DND-41 (cell line): ENCODE measurements at regions not wholly inside any gene's neighbourhood (a gene's known extent, or its start where the extent isn't known, plus 50 kb on each side); places are given as distances from the start of the nearest gene placed in this dataset.

ENCODE experiments used
- ATAC-seq: fragments of 200-7000 bp; cut with Tn5 transposase; 3 replicates; pipeline ENCODE4 v1.9.1; 2021; ENCODE audit warnings: low read depth; ENCODE audit not compliant: insufficient read depth
- DNase-seq: peaks from one replicate; pipeline ENCODE4 v3.0.0-alpha.2; 2020
- H2AFZ ChIP-seq: 2 replicates; pipeline ENCODE4 v1.6.0; 2012; ENCODE audit warnings: low read depth, low read length
- H3K27ac ChIP-seq: 2 replicates; pipeline ENCODE4 v1.5.1; 2012; ENCODE audit warnings: low read length, inconsistent platforms
- H3K27me3 ChIP-seq: fragments of 200-600 bp; sonication (generic); 2 replicates; pipeline ENCODE4 v1.6.0; 2012; ENCODE audit warnings: low read length, mild to moderate bottlenecking, inconsistent platforms; ENCODE audit not compliant: insufficient read depth, poor library complexity
- H3K36me3 ChIP-seq: 2 replicates; pipeline ENCODE4 v1.5.1; 2012; ENCODE audit warnings: low read length, inconsistent platforms; ENCODE audit not compliant: insufficient read depth
- H3K4me1 ChIP-seq: 2 replicates; pipeline ENCODE4 v1.5.1; 2012; ENCODE audit warnings: mild to moderate bottlenecking, low read length; ENCODE audit not compliant: insufficient read depth
- H3K4me2 ChIP-seq: 2 replicates; pipeline ENCODE4 v1.6.0; 2012; ENCODE audit warnings: mild to moderate bottlenecking, moderate library complexity, low read length, inconsistent platforms; ENCODE audit not compliant: insufficient read depth
- H3K4me3 ChIP-seq, 2 experiments: fragments of 200-600 bp in 1 of 2; shearing (Covaris generic) in 1 of 2; 2 replicates each; pipeline ENCODE4 v1.5.1; 2012 to 2016; ENCODE audit warnings: inconsistent platforms in 2 of 2, low read length in 2 of 2, mild to moderate bottlenecking in 2 of 2, low read depth in 1 of 2, moderate library complexity in 1 of 2
- H3K79me2 ChIP-seq: 2 replicates; pipeline ENCODE4 v1.6.0; 2012; ENCODE audit warnings: low read length, inconsistent platforms; ENCODE audit not compliant: insufficient read depth
- H3K9ac ChIP-seq: 2 replicates; pipeline ENCODE4 v1.6.0; 2012; ENCODE audit warnings: low read depth, mild to moderate bottlenecking, inconsistent platforms, low read length, moderate library complexity
- H3K9me3 ChIP-seq: 2 replicates; pipeline ENCODE4 v1.5.1; 2012; ENCODE audit warnings: low read length, moderate library complexity, mild to moderate bottlenecking, inconsistent platforms; ENCODE audit not compliant: insufficient read depth, severe bottlenecking
- H4K20me1 ChIP-seq: 2 replicates; pipeline ENCODE4 v1.6.0; 2012; ENCODE audit warnings: low read length; ENCODE audit not compliant: insufficient read depth
- CTCF ChIP-seq: IDR thresholded peaks from 2 replicates; pipeline ENCODE4 v1.5.1; 2012; ENCODE audit warnings: borderline replicate concordance, low read length, moderate library complexity, mild to moderate bottlenecking; ENCODE audit not compliant: poor library complexity, severe bottlenecking; ENCODE audit errors: extremely low read depth
- EZH2 ChIP-seq: IDR thresholded peaks from 3 replicates; pipeline ENCODE4 v1.6.1; 2012; ENCODE audit warnings: borderline replicate concordance, low read depth, mild to moderate bottlenecking, moderate library complexity, low read length, inconsistent platforms; ENCODE audit not compliant: severe bottlenecking

GRCh38 chr16:50425648-50426047, 56.9 kb upstream of the BRD7 start:
- no peak overlapping the region for H3K27ac ChIP-seq
- H3K9ac ChIP-seq = no peak overlapping the region
- no peak overlapping the region for H3K4me3 ChIP-seq
- TF ChIP-seq EZH2 (no peak), CTCF (no peak)
- no peaks in the 10 kb centered on the region for H3K36me3 ChIP-seq
- H3K27me3 ChIP-seq = peaks cover 14% of the 10 kb centered on the region
- ATAC-seq (no peak), DNase-seq (no peak)
- H3K9me3 ChIP-seq = no peaks in the 10 kb centered on the region
- no peak overlapping the region for H2AFZ ChIP-seq
- H4K20me1 ChIP-seq = peaks cover 2% of the 10 kb centered on the region; the same call in 1 of the 2 replicates
- no peaks in the 10 kb centered on the region for H3K79me2 ChIP-seq
- no peak overlapping the region for H3K4me2 ChIP-seq
- no peaks in the 10 kb centered on the region for H3K4me1 ChIP-seq

- H3K27me3 ChIP-seq = peaks cover 14% of the 10 kb centered on the region
- H3K9me3 ChIP-seq = no peaks in the 10 kb centered on the region
- no peaks in the 10 kb centered on the region for H3K4me1 ChIP-seq
- TF ChIP-seq EZH2 = no peak
- TF ChIP-seq CTCF = no peak
- H3K27ac ChIP-seq = no peak overlapping the region
- H3K4me2 ChIP-seq = no peak overlapping the region
- ATAC-seq (no peak), DNase-seq (no peak)
- H2AFZ ChIP-seq = no peak overlapping the region
- no peaks in the 10 kb centered on the region for H3K79me2 ChIP-seq
- H4K20me1 ChIP-seq = peaks cover 2% of the 10 kb centered on the region; the same call in 1 of the 2 replicates
- H3K36me3 ChIP-seq = no peaks in the 10 kb centered on the region
- no peak overlapping the region for H3K9ac ChIP-seq
- H3K4me3 ChIP-seq = no peak overlapping the region
Measured at GRCh38 chr16:50425044-50425443, 56.3 kb upstream of the BRD7 start.

GRCh38 chr16:50422926-50423325, 54.1 kb upstream of the BRD7 start:
- DNase-seq (no peak), ATAC-seq (no peak)
- TF ChIP-seq EZH2 = no peak
- TF ChIP-seq CTCF = no peak
- H3K27me3 ChIP-seq = peaks cover 14% of the 10 kb centered on the region
- H3K36me3 ChIP-seq = no peaks in the 10 kb centered on the region
- no peaks in the 10 kb centered on the region for H3K4me1 ChIP-seq
- H3K79me2 ChIP-seq = no peaks in the 10 kb centered on the region
- no peak overlapping the region for H2AFZ ChIP-seq
- H3K27ac ChIP-seq = no peak overlapping the region
- H3K4me2 ChIP-seq = no peak overlapping the region
- H3K4me3 ChIP-seq = no peak overlapping the region
- peaks cover 2% of the 10 kb centered on the region; the same call in 1 of the 2 replicates for H4K20me1 ChIP-seq
- no peak overlapping the region for H3K9ac ChIP-seq
- H3K9me3 ChIP-seq = peaks cover 14% of the 10 kb centered on the region

GRCh38 chr16:50419116-50419515, 50.3 kb upstream of the BRD7 start:
- H3K4me3 ChIP-seq = no peak overlapping the region
- no peaks in the 10 kb centered on the region for H3K4me1 ChIP-seq
- DNase-seq = no peak

More at GRCh38 chr16:50419116-50419515, 50.3 kb upstream of the BRD7 start:
- no peak for TF ChIP-seq EZH2
- no peak for TF ChIP-seq CTCF
- Histone ChIP-seq H4K20me1 (no peaks in the 10 kb centered on the region), H3K9me3 (peaks cover 23% of the 10 kb centered on the region), H3K36me3 (no peaks in the 10 kb centered on the region), H3K27ac (no peak overlapping the region), H3K27me3 (no peaks in the 10 kb centered on the region), H3K79me2 (no peaks in the 10 kb centered on the region), H3K4me2 (no peak overlapping the region), H2AFZ (no peak overlapping the region), H3K9ac (no peak overlapping the region)
- no peak for ATAC-seq
